Activated CD8-positive, alpha-beta memory T cell treated with anti-CD3 and anti-CD28 coated beads for 1 hour (primary cell): ENCODE measurements at regions not wholly inside any gene's neighbourhood (a gene's known extent, or its start where the extent isn't known, plus 50 kb on each side); places are given as distances from the start of the nearest gene placed in this dataset.

Experiments used
- DNase-seq, 2 donors: peaks; one replicate each; pipeline ENCODE4 v3.0.0-alpha.2; 2020; ENCODE audit warnings: low read depth in 1 of 2; ENCODE audit errors: extremely low read depth in 1 of 2

DNA sequence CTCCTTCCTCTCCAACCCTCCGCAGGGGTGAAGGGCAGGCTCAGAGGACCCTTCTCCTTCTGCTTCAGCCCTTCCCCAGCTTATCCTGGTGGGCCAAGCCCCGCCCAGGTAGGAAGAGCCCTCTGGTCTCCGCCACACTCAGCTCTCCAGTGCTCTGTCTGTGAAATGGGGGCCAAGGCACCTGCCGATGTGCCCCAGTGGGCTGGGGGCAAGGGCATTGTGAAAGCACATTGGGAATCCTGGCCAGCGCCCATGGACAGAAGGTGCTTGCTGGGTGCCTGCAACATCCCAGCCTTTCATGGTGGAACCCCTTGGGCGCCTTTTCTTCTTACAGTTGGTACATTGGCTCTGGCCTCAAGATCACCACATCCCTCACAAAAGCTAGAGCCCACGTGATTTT lies 150.8 kb downstream of the INHBB start:
- DNase-seq: no peak

DNA sequence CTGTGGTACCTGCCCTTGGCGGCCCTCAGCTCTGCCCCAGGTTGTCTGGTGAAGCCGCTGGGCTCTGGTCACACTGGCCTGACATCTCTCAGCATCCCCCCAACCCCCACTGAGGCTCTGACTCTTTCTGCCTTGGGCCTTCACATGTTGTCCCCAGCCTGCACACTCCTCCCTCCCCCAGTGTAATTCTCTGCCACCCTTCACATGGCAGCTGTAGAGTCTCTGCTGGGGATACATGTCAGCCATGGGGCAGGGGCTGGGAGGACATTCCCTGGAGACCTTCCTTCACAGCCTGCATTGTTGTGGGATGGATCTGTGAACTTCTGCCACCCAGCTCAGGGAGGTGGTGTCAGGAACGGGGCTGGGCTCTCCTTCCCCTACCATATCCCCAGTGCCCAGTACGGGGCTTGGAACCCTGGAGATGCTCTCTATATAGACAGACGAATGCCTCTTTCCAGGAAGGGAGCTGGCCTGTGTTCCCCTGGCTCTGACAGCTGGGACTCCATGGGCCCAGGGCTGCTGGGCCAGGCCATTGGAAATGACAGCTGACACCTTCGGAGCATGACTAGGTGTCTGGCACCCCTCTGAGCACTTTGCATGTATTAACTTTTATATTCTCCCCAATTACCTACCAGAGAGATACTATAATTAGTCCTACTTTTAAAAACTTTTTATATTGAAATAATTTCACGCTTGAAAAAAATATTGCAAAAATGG lies 151.5 kb downstream of the INHBB start:
- no peak for DNase-seq

DNA sequence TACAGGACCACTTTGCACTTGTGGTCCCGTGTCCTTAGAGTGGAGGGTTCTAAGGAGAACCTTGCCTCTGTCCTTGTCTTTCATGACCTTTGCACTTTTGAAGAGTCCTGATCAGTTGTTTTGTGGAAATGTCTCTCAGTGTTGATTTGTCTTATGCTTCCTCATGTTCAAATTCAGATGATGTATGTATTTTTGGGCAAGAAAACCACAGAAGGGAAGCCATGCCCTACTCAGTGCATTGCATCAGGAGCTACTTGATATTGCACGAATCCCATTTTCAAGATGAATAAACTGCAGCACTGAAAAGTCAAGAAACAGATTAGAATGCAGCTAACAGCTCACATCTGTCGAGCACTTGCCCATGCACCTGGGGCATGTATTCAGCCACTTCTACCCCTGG lies 152.2 kb downstream of the INHBB start:
- no peak for DNase-seq

DNA sequence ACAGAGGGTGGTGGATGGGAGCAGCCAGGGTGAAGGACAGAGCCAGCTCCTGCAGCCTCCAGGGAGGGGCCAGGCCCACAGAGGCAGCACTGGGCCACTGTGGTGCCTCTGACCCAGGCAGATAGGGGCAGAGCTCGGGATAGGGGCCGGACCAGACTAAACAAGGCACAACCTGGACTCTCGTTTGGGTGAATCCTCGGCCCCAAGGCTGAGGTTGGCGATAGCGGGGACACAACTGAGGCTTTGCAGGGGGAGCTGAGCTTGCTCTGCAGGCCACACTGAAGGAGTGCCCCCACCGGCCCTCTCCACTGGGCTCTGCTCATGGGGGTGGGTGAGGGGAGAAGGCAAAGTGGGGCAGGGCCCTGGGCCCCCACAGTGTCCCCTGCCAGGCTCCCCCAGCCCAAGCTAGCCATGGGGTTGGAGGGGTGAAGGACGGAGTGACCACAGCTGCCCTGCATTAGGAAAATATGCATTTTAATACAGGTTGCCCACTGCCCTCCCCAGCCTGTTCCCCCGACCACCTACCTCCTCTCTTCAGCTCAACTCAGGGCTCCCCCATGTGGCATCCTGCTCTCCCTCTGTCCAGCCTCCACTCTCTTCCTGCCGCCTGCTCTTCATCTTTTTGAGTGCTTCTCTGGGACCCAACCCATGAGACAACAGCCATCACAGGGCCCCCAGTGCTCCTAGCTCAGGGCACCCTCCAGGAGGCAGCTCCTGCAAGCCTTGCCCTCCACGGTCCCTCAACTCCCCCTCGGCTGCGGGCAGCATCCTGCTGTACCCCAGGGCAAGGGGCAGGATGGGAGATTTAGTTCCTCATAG lies 152.8 kb downstream of the INHBB start:
- no peak for DNase-seq

DNA sequence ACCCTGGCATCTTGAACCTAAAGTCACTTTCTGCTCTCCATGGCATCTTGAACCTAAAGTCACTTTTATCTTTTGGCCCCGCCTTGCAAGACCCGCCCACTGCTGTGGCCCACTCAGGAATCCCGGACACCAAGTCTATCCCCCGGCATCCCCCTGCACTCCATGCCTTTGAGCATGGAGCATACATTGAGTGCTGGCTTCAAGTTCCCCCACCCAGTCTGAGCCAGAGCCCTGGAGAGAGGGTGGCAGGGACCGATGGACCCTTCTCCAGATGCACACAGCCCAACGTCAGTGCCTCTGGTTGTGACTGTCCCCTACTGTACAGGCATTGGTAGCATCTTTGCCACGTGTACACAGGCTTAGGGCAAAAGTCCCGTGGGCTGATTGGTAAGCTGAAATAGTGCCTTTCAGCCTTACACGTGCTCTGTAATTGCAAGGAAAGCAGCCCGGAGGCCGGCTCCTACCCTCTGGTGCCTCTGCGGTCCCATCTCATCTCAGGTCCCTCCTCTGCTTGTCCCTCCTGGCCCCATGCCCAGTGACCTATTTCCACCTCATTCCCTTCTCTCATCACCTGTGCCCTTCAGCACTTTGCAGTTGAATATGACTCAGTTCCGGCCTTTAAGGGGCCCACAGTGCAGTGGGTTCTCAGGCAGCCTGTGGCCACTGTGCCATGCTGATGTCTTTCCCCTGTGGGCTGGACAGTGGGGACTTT lies 154.0 kb downstream of the INHBB start:
- no peak for DNase-seq

DNA sequence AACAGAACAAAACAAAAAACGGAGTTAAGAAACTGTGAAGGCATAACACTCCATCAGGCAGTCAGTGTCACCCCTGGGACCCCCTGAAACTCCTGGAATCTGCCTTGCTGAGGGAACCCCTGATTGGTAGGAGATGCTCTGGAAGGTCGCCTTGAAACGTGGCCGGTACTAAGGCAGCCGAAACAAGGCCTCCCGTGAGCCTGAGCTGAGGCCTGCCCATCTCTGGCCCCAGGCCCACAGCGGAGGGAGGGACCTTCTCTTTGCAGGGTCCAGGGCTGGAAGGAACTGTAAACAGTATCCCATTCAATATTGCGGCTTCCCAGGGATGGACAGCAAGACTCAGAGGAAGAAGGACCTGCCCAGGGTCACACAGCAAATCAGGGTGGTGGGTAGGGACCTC lies 155.7 kb downstream of the INHBB start:
- DNase-seq: no peak

DNA sequence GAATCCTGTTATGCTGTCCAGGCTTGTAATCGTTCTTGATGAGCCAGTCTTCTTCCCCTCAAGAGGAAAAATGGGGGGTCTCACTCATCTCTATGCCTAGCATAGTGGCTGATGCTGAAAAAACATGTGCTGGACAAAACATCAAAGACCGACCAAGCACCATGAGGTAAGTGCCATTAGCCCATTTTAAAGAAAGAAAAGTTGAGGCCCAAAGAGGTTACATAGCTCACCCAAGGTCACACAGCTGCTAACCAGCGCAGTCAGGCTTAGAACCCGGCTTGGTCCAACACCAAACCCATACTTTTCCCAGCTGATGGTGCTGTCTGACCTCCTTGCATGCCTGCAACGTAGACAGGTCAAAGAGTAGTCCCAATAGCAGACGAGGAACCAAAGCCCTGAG lies 156.4 kb downstream of the INHBB start:
- no peak for DNase-seq

DNA sequence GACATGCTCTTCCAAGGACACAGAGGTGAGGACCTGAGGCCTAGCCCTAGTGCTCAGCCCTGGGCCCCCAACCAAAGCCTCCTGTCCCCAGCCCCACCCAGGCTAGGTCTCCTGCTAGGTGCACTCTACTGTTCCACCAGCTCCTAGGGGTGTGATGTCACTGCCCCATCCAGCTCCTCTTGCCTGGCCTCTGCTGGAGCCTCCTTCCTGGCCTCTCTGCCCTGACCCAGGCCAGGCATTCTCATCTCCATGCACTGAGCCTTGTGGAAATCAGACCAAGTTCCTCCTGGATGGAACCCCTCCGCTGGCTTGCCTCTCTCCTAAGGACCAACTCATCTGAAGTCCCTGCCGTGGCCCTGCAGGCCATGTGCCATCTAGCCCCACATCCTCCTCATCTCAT lies 156.8 kb downstream of the INHBB start:
- DNase-seq: no peak

DNA sequence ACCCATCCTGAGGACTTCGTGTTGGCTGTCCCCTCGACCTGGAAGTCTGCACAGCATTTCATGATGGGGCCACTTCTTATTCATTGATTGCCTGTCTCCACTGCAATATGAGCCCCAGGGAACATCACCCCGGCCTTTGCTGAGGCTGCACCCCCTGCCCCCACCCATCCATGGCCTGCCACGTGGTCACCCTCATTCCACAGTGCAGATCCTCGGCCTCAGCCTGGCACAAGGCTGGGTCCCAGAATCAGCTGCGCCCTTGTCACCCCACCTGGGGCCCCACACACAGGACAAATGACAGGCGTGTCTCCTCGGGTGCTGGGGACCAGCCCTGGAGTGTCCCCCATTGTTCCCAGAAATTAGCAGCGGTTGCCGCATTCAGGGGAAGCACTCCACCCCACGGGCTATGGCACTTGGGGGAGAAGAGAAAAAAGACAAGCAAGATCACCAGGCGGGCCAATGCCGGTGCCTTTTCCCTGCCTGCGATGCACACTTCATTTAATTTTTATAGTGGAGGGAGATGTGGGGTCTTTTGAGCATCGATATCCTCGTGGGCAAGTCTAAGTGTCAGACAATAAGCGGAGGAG lies 157.4 kb downstream of the INHBB start:
- DNase-seq: no peak

DNA sequence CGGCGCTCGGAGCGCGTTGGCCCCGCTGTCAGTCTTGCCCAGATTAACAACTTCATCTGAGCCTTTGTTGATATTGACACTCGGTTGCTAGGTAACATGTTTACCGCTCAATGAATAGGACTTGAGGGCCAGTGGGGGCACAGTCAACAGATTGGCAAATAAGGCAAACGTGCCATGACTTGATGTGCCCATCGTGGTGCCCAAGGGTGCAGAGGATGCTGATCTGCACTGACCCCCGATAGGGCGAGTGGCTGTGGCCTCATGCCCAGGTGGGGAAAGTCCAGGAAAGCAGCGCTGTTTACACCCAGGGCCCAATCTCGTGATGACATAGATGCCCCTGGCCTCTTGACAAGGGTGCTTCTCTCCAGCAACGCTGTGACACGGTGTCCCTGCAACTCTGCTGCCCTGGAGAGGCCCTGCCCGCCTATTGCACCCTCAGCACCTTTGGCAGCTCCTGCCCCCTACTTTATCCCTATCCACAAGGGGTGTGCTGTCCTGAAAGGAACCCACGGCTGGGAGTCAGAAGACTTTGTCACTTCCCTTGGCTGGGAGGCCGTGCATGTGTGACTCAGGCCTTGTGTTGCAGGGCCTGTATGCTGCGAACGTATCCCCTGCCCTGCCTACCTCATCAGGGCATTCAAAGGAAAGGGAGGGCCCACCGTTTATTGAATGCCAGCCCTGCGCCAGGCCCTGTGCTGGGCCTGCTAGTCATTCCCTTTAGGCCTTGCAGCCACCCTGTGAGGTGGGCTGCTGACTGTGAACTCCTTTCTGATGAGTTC lies 158.0 kb downstream of the INHBB start:
- no peak for DNase-seq

DNA sequence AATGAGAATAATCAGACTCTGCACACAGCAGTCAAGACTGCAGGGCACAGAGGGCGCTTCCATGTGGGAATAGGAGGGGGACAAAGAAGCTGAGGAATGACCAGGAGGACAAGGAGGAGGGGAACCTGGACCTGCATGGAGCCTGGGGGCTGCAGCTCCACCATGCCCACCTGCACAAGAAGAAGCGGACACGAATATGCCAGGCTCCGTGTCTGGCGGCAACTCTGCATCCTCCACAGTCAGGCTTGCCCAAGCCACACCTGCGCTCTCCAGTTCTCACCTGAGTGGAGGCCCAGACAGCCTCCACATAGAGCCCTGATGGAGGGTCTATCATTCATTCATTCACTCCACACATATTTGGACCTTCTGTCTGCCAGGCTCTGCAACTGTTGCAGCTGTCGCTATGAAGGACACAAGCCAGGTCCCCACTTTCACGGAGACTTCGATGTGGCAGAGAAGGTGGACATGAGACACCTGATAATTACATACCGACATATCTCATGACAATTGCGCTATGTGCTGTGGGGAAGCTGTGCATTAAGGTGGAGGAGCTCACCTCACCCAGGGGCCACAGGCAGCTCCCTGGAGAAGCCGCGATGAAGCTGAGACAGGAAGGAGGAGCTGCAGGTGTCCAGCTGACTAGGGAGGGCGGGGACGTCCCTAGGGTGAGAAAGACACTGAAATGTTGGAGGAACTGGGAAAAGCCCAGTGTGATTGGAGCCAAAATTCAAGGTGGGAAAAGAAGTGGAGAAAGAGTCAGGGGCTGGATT lies 159.2 kb downstream of the INHBB start:
- no peak for DNase-seq

DNA sequence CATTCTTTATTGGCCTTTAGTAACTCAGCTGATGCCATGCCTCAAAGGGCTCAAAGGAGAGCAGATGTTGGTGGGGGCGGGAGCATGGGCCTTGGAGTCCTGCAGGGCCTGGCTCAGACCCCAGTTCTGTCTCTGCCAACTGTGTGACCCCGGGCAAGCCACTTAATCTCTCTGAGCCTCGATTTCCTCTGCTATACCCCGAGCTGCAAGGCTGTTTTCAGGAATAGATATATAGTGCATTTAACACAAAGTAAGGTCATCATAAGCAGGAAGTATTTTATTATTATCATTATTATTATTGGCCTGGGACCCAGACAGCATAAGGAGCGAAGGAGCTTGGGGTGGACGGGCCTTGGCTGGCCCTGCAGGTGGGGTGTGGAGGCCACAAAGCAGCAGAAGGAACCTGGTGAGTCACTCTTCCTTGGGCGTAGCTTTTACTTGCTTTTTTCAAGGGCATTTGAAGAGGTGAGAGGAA lies 162.7 kb downstream of the INHBB start:
- DNase-seq: no peak

DNA sequence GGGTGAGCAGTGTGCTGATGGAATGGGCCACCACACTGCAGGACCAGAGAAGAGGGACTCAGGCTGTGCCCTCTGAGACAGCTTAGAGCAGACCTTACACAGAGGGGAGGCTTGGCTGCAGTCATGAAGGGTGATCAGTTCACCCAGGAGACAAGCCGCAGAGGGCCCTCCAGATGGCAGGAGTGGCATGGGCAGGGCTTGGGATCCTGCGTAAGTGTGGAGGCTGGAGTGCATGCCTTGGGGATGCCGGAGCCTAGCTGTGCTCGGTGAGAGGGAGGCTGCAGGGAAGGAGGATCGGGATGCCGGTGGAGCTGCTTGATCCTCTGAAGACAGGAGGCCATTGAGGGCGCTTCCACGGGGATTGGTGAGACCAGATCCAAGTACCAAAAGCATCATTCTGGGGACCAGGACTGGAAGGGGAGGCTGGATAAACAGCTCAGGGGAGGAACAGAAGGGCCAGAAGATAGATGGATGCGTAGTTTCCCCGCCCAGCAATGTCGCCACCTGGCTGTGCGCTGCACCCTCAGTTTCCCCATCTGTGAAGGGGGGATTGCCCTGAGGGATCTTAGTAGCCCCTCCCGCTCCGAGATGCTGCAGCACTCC lies 163.4 kb downstream of the INHBB start:
- no peak for DNase-seq

DNA sequence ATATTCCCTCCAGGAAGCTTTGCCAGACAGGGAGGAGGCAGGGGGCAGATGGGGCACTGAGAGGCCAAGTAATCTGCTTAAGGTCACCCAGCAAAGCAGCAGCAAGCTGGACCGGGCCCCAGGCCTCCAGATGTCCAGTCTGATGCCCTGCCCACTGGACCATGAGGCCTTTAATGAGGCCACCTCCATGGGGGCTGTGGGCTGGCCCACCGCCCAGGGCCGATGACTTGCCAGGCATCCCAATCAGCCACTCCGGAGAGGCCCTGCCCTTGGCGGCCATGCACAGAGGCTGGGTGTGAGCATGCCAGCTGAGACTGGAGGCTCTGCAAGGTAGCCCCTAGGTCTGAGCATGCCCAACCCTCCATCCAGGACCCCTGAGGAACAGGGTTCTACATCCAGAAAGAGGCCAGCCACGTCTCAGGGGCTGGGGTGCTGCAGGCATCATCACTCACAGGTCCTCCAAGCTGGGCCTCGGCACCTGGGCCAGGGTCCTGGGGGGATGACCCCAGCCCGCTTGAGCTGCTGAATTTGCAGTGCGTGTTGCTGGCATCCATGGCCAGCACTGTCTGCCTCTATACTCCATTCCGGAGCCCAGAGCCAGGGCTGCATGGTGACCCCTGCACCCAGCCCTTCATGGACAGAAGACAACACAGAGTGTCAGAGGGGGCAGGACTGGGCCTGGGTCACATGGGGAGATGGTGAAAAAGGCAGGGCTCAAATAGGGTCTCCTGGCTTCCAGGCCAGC lies 164.2 kb downstream of the INHBB start:
- no peak for DNase-seq

DNA sequence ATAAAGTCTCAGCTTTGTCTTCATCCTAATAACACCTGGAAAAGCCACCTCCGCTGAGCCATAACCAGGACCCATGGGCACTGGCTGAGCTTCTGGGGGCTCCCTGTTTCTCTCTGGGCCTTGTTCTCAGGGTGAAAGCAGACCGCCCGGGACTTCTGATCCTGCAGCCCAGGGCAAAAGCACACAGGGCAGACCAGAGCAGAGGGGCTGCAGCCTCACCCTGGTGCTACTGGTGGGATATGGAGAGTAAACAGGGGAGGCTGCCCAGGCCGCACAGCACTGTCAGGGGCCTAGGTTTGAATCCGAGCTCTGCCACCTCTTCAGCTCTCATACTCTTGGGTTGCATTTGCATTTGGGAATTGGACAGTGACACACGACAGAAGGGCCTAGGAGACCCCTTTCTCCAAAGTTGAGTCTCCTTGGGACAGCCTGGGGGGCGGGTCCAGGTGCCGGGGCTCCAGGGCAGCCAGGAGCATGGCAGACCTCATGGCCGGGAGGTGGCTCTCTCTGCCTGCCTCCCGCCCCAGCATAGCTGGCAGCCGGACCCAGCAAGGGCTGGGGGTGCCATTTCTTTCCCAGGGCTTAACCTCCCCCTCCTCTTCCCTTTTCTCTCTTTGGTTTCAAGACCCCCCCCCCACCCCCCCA lies 164.9 kb downstream of the INHBB start:
- no peak for DNase-seq

DNA sequence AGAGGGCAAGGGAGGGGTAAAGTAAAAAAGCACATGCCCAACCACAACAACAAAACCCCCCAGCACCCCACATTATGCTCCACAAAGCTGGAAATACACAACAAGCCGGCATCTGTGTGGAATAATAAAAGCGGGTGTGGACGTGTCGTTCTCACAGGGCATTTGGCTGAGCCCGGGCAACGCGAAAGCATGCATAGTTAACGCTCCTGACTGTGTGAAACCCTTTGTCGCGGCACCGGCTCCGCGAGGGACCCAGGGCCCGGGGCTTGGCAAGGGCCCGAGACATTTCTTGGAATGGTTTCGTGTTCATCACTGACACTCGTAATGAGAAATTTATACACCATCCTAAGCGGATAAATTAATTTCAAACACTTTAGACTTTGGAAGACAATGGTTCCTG lies 165.6 kb downstream of the INHBB start:
- DNase-seq: no peak

DNA sequence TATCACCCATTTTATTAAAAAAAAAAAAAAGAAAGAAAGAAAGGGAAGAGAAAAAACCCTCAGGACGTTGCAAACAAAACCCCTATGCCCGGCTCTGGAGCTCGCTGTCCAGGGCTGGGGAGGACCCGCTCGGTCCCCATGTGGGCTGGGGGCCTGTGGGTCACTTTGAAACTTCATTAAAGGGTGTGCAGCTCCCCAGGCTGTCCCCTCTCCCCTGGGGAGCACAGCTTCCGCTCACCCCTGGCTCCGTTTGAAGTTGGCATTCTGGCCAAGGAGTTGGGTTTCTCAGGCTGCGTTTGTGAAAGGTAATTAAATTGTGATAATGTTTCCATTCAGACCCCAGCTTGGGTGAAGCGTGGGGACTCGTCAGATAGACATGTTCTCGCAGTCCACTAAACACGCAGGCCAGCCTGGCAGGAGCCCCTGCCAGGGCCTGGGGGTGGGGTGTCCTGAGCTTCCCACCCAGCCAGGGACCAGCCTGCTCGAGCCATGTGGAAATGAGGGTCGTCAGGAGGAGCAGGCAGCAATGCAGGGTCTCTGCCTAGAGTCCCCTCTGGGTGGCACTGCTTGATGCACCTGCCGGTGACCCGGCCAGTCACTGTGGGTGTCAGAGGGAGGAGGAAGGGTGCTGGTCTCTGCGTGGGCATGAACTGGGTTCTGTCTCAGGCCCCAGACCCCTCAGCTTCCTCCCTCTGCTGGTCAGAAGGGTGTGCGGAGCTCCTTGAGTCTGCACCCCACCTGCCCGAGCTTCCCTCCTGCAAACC lies 166.2 kb downstream of the INHBB start:
- DNase-seq: no peak
